SK-N-SH treated with all-trans-retinoic acid at 6 μM for 48 hours (cell line): ENCODE measurements at regions not wholly inside any gene's neighbourhood (a gene's known extent, or its start where the extent isn't known, plus 50 kb on each side); places are given as distances from the start of the nearest gene placed in this dataset.

Experiments used
- ATAC-seq: fragments of 200-7000 bp; cut with Tn5 transposase; 3 replicates; pipeline ENCODE4 v1.9.1; 2020; ENCODE audit warnings: mild to moderate bottlenecking, moderate library complexity
- ARNTL ChIP-seq: fragments of 450-650 bp; formaldehyde crosslinking; IDR thresholded peaks from 2 replicates; pipeline ENCODE4 v1.5.0; 2020; ENCODE audit warnings: low read depth, mild to moderate bottlenecking, moderate library complexity, borderline replicate concordance
- CSDC2 ChIP-seq: fragments of 250-450 bp; sonication (Bioruptor Pico); IDR thresholded peaks from 2 replicates; pipeline ENCODE4 v1.5.0; 2020; ENCODE audit warnings: mild to moderate bottlenecking, moderate library complexity
- ESRRG ChIP-seq: fragments of 250-450 bp; sonication (Bioruptor Pico); IDR thresholded peaks from 2 replicates; pipeline ENCODE4 v1.6.1; 2021; ENCODE audit warnings: mild to moderate bottlenecking
- GLIS3 ChIP-seq: fragments of 250-450 bp; sonication (Bioruptor Pico); IDR thresholded peaks from 2 replicates; pipeline ENCODE4 v1.5.0; 2020; ENCODE audit warnings: mild to moderate bottlenecking, moderate library complexity
- ISL1 ChIP-seq: fragments of 250-450 bp; sonication (Bioruptor Pico); IDR thresholded peaks from 2 replicates; pipeline ENCODE4 v2.1.2; 2022; ENCODE audit warnings: mild to moderate bottlenecking, moderate library complexity
- OSR1 ChIP-seq: fragments of 250-450 bp; sonication (Bioruptor Pico); IDR thresholded peaks from 2 replicates; pipeline ENCODE4 v1.8.0; 2022; ENCODE audit warnings: moderate library complexity, mild to moderate bottlenecking, inconsistent platforms
- PPARA ChIP-seq: fragments of 250-450 bp; sonication (Bioruptor Pico); IDR thresholded peaks from 2 replicates; pipeline ENCODE4 v1.5.0; 2020; ENCODE audit warnings: mild to moderate bottlenecking, borderline replicate concordance
- RARB ChIP-seq: fragments of 250-450 bp; sonication (Bioruptor Pico); IDR thresholded peaks from 2 replicates; pipeline ENCODE4 v1.8.0; 2021; ENCODE audit warnings: mild to moderate bottlenecking, moderate library complexity
- SNAI2 ChIP-seq: fragments of 250-450 bp; sonication (Bioruptor Pico); IDR thresholded peaks from 2 replicates; pipeline ENCODE4 v1.5.0; 2020; ENCODE audit warnings: mild to moderate bottlenecking, moderate library complexity
- TCF4 ChIP-seq: fragments of 250-450 bp; sonication (Bioruptor Pico); IDR thresholded peaks from 2 replicates; pipeline ENCODE4 v1.8.0; 2021; ENCODE audit warnings: mild to moderate bottlenecking, moderate library complexity, borderline replicate concordance
- TOX ChIP-seq: fragments of 250-450 bp; sonication (Bioruptor Pico); IDR thresholded peaks from 2 replicates; pipeline ENCODE4 v1.8.0; 2021; ENCODE audit warnings: mild to moderate bottlenecking, moderate library complexity, borderline replicate concordance
- TSHZ2 ChIP-seq: fragments of 250-450 bp; sonication (Bioruptor Pico); IDR thresholded peaks from 2 replicates; pipeline ENCODE4 v1.5.0; 2020; ENCODE audit warnings: mild to moderate bottlenecking, moderate library complexity
- ZC3H10 ChIP-seq: fragments of 250-450 bp; sonication (Bioruptor Pico); IDR thresholded peaks from 2 replicates; pipeline ENCODE4 v1.5.1; 2021; ENCODE audit warnings: mild to moderate bottlenecking, moderate library complexity
- ZFP3 ChIP-seq: fragments of 250-450 bp; sonication (Bioruptor Pico); IDR thresholded peaks from 2 replicates; pipeline ENCODE4 v1.5.0; 2020; ENCODE audit warnings: mild to moderate bottlenecking, moderate library complexity
- ZFP30 ChIP-seq: fragments of 450-650 bp; formaldehyde crosslinking; IDR thresholded peaks from 2 replicates; pipeline ENCODE4 v1.5.0; 2022; ENCODE audit warnings: mild to moderate bottlenecking, moderate library complexity
- ZNF565 ChIP-seq: fragments of 450-650 bp; formaldehyde crosslinking; conservative IDR thresholded peaks from 2 replicates; pipeline ENCODE4 v1.5.0; 2020; ENCODE audit warnings: low read depth, mild to moderate bottlenecking, moderate library complexity
- ZNF8 ChIP-seq: fragments of 450-650 bp; formaldehyde crosslinking; IDR thresholded peaks from 2 replicates; pipeline ENCODE4 v1.5.0; 2020; ENCODE audit warnings: mild to moderate bottlenecking, moderate library complexity
- TF ChIP-seq, protein P1 (sequence below): fragments of 250-450 bp; sonication (Bioruptor Pico); IDR thresholded peaks from 2 replicates; pipeline ENCODE4 v1.8.0; 2021; ENCODE audit warnings: low read depth, mild to moderate bottlenecking, moderate library complexity, borderline replicate concordance
- TF ChIP-seq, protein P2 (sequence below): fragments of 250-450 bp; sonication (Bioruptor Pico); IDR thresholded peaks from 2 replicates; pipeline ENCODE4 v1.5.1; 2020; ENCODE audit warnings: low read depth, mild to moderate bottlenecking, moderate library complexity
- TF ChIP-seq, protein P3 (sequence below): fragments of 250-450 bp; sonication (Bioruptor Pico); IDR thresholded peaks from 2 replicates; pipeline ENCODE4 v1.8.0; 2020; ENCODE audit warnings: mild to moderate bottlenecking, moderate library complexity, borderline replicate concordance

GRCh38 chr17:54608634-54609155 is 292.0 kb upstream of the TOM1L1 start (continued):
- TF ChIP-seq, protein P1, sequence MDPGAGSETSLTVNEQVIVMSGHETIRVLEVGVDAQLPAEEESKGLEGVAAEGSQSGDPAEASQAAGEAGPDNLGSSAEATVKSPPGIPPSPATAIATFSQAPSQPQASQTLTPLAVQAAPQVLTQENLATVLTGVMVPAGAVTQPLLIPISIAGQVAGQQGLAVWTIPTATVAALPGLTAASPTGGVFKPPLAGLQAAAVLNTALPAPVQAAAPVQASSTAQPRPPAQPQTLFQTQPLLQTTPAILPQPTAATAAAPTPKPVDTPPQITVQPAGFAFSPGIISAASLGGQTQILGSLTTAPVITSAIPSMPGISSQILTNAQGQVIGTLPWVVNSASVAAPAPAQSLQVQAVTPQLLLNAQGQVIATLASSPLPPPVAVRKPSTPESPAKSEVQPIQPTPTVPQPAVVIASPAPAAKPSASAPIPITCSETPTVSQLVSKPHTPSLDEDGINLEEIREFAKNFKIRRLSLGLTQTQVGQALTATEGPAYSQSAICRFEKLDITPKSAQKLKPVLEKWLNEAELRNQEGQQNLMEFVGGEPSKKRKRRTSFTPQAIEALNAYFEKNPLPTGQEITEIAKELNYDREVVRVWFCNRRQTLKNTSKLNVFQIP (CRISPR knock-in tag), result no peak

DNA sequence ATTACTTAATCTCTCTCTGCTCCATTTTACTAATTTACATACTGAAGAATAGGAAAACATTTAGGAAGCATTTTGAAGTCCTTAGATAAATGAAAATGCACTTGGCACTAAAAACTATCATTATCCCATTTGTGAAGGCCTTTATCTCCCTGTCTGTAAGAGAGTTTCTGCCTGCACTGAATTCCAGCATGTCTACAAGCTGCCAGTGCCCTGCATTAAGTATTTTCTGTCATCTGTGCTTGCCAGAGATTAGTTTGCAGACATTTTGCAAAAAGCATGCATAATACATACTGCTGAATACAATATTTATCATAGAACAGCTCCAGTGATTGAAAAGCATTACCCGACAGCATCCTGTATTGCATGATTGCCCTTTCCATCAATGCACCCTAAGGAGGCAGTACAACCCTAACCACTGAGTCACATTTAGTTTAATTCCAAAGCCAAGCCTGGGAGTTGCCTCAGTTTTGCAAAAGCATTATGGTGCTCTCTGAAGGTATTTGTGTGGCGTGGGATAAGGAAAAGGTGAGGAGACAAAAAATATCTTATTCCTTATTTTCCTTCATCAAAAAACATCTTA is 280.2 kb upstream of the TOM1L1 start:
- ATAC-seq, result no peak
- TF ChIP-seq, protein P1 (CRISPR knock-in tag), result no peak
- TF ChIP-seq ISL1 (CRISPR knock-in tag) (no peak), ZC3H10 (no peak), TCF4 (CRISPR knock-in tag) (no peak), TOX (CRISPR knock-in tag) (no peak), GLIS3 (CRISPR knock-in tag) (no peak), ZNF8 (no peak), ARNTL (CRISPR knock-in tag) (no peak), ESRRG (no peak), TSHZ2 (CRISPR knock-in tag) (no peak), ZNF565 (CRISPR knock-in tag) (no peak), ZFP3 (CRISPR knock-in tag) (no peak), OSR1 (no peak), CSDC2 (no peak), RARB (CRISPR knock-in tag) (no peak), SNAI2 (no peak), PPARA (CRISPR knock-in tag) (no peak)
- TF ChIP-seq, protein P2, sequence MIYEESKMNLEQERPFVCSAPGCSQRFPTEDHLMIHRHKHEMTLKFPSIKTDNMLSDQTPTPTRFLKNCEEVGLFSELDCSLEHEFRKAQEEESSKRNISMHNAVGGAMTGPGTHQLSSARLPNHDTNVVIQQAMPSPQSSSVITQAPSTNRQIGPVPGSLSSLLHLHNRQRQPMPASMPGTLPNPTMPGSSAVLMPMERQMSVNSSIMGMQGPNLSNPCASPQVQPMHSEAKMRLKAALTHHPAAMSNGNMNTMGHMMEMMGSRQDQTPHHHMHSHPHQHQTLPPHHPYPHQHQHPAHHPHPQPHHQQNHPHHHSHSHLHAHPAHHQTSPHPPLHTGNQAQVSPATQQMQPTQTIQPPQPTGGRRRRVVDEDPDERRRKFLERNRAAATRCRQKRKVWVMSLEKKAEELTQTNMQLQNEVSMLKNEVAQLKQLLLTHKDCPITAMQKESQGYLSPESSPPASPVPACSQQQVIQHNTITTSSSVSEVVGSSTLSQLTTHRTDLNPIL (CRISPR knock-in tag), result no peak
- TF ChIP-seq, protein P3, sequence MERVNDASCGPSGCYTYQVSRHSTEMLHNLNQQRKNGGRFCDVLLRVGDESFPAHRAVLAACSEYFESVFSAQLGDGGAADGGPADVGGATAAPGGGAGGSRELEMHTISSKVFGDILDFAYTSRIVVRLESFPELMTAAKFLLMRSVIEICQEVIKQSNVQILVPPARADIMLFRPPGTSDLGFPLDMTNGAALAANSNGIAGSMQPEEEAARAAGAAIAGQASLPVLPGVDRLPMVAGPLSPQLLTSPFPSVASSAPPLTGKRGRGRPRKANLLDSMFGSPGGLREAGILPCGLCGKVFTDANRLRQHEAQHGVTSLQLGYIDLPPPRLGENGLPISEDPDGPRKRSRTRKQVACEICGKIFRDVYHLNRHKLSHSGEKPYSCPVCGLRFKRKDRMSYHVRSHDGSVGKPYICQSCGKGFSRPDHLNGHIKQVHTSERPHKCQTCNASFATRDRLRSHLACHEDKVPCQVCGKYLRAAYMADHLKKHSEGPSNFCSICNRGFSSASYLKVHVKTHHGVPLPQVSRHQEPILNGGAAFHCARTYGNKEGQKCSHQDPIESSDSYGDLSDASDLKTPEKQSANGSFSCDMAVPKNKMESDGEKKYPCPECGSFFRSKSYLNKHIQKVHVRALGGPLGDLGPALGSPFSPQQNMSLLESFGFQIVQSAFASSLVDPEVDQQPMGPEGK (CRISPR knock-in tag), result no peak

DNA sequence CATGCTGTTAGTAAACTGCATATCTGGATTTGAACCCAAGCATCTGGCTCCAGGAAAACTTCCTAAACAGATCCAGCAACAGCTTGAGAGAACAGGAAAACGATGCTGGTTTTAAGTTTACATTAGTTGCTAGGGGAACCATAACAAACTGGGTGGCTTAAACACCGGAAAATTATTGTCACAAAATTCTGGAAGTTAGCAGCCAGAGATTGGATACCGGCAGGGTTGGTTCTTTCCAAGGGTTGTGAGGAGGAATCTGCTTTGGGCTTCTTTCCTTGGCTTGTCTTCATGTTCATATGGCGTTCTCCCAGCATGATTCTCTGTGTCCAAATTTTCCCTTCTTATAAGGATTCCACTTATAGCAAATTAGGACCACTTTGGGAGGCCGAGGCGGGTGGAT is 276.9 kb upstream of the TOM1L1 start:
- no peak for TF ChIP-seq TOX (CRISPR knock-in tag)
- TF ChIP-seq, protein P2 (CRISPR knock-in tag), result no peak
- no peak for TF ChIP-seq ZFP30
- TF ChIP-seq, protein P1 (CRISPR knock-in tag), result no peak
- no peak for TF ChIP-seq CSDC2
- TF ChIP-seq ZFP3 (CRISPR knock-in tag), result no peak
- no peak for TF ChIP-seq ZC3H10
- TF ChIP-seq GLIS3 (CRISPR knock-in tag), result no peak
- TF ChIP-seq ARNTL (CRISPR knock-in tag), result no peak
- no peak for ATAC-seq
